Spleen (tissue), 7 donors: ENCODE measurements at regions not wholly inside any gene's neighbourhood (a gene's known extent, or its start where the extent isn't known, plus 50 kb on each side); places are given as distances from the start of the nearest gene placed in this dataset.
"Not testable (repeated sequence)": the region's sequence is repeated elsewhere in the genome, so short reads cannot be mapped to it uniquely, and the experiment has no call there.

Experiments used
- CTCF ChIP-seq, 11 experiments: fragments of 200-600 bp in 7 of 11; fragments of 450-650 bp in 4 of 11; sonication (generic) in 4 of 11; IDR thresholded peaks in 8 of 11; conservative IDR thresholded peaks in 3 of 11; 1 replicate in 7 of 11; 2 replicates in 4 of 11; pipeline versions ENCODE4 v1.4.0 to v1.8.0; 2016 to 2021; ENCODE audit warnings: antibody characterized with exemption in 11 of 11, inconsistent platforms in 4 of 11, mild to moderate bottlenecking in 1 of 11
- POLR2A ChIP-seq, 3 donors: fragments of 450-650 bp; IDR thresholded peaks; one replicate each; pipeline ENCODE4 v1.5.1; 2017; ENCODE audit warnings: antibody characterized with exemption in 3 of 3, mild to moderate bottlenecking in 1 of 3
- POLR2AphosphoS5 ChIP-seq, 3 donors: sonication (generic); formaldehyde crosslinking; IDR thresholded peaks; one replicate each; pipeline ENCODE4 v1.5.1; 2017; ENCODE audit warnings: antibody characterized with exemption in 3 of 3
- donor health status: DM: no; HTN: no; CAD: no; lungs with moderate emphysema.
- donor health status: DM: no; HTN: no; CAD: no.
- donor health status: DM: no; HTN: no; CAD: no.

- TF ChIP-seq POLR2A (IDR thresholded peaks at IDR 0.05); CTCF (IDR thresholded peaks at IDR 0.05 in 8 of 11, conservative IDR thresholded peaks at IDR 0.05 in 3 of 11); POLR2AphosphoS5 (IDR thresholded peaks at IDR 0.05): not testable (repeated sequence)
Measured at GRCh38 chr3:87538722-87539121, 262.3 kb upstream of the POU1F1 start.
